HCT116 (cell line): ENCODE measurements at regions not wholly inside any gene's neighbourhood (a gene's known extent, or its start where the extent isn't known, plus 50 kb on each side); places are given as distances from the start of the nearest gene placed in this dataset.

Experiments
- CTCF ChIP-seq, 3 experiments: fragments of 200-600 bp in 1 of 3; sonication (generic) in 1 of 3; IDR thresholded peaks in 2 of 3; conservative IDR thresholded peaks in 1 of 3; 2 replicates each; pipeline ENCODE4 v1.5.1; 2012 to 2017; ENCODE audit warnings: low read depth in 2 of 3, low read length in 2 of 3, antibody characterized with exemption in 1 of 3, borderline replicate concordance in 1 of 3, control low read depth in 1 of 3, mild to moderate bottlenecking in 1 of 3, mixed read lengths in 1 of 3, mixed run types in 1 of 3, moderate library complexity in 1 of 3; ENCODE audit not compliant: insufficient read depth in 1 of 3
- MAX ChIP-seq: IDR thresholded peaks from 2 replicates; pipeline ENCODE4 v1.6.1; 2012
- POLR2AphosphoS5 ChIP-seq: IDR thresholded peaks from 2 replicates; pipeline ENCODE4 v1.6.1; 2011; ENCODE audit warnings: mild to moderate bottlenecking, low read depth, low read length, moderate library complexity

DNA sequence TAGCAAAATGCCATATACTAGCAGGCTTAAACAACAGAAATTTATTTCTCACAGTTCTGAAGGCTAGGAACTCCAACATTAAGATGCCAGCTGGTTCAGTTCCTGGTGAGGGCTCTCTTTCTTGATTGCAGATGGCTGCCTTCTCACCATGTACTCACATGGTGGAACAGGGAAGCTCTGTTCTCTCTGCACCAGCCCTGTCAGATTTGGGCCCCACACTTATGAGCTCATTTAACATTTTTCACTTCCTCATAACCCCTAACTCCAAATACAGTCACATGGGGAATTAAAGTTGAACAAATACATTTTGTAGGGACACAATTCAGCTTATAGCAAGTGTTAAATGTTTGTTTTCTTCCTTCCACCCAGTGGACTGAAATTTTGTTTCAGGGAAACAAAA, 218.6 kb upstream of the TAC1 start:
- TF ChIP-seq POLR2AphosphoS5 = no peak
- TF ChIP-seq MAX = no peak
- no peak for TF ChIP-seq CTCF (IDR thresholded peaks at IDR 0.05 in 2 of 3, conservative IDR thresholded peaks at IDR 0.05 in 1 of 3; ENCODE audit: borderline replicate concordance in 1 of 3, insufficient read depth in 1 of 3, low read depth in 2 of 3, low read length in 2 of 3)
